Esophagus squamous epithelium (tissue), 4 donors: ENCODE measurements at regions not wholly inside any gene's neighbourhood (a gene's known extent, or its start where the extent isn't known, plus 50 kb on each side); places are given as distances from the start of the nearest gene placed in this dataset.

Source experiments
- POLR2A ChIP-seq, 4 donors: fragments of 450-650 bp; IDR thresholded peaks; one replicate each; pipeline ENCODE4 v1.6.1; 2017; ENCODE audit warnings: antibody characterized with exemption in 4 of 4, mild to moderate bottlenecking in 4 of 4, moderate library complexity in 3 of 4
- TF ChIP-seq, protein P1 (sequence below), 6 experiments: fragments of 450-650 bp in 4 of 6; fragments of 200-600 bp in 2 of 6; sonication (generic) in 2 of 6; IDR thresholded peaks; one replicate each; pipeline ENCODE4 v1.5.1; 2016 to 2019; ENCODE audit warnings: antibody characterized with exemption in 6 of 6, mild to moderate bottlenecking in 4 of 6, moderate library complexity in 4 of 6

DNA sequence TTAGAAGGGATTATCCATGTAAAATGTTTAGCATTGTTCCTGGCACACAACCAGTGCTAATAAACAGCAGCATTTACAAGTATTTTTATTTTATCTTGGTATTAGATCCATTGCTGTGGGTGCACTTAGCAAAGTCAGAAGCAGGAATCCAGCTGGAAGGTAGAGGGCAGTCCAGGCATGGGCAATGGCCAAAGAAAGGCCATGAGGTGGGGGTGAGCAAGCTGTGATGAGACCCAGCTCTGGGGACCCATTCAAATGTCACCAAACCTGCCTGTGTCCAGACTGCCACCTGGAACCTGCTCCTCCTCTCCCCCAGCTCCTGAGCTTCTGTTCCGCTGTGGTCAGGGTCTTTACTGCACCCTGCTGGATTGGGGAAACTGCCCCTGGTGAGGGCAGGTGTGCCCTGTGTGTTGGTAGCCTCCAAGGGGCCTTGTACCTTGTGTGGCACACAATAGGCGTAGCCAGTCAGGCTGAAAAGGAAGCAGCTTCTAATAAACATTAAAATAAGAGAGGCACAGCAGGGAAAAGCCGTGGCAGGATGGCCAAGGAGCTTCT, 118.0 kb upstream of the CRHR1 start:
- TF ChIP-seq, protein P1, sequence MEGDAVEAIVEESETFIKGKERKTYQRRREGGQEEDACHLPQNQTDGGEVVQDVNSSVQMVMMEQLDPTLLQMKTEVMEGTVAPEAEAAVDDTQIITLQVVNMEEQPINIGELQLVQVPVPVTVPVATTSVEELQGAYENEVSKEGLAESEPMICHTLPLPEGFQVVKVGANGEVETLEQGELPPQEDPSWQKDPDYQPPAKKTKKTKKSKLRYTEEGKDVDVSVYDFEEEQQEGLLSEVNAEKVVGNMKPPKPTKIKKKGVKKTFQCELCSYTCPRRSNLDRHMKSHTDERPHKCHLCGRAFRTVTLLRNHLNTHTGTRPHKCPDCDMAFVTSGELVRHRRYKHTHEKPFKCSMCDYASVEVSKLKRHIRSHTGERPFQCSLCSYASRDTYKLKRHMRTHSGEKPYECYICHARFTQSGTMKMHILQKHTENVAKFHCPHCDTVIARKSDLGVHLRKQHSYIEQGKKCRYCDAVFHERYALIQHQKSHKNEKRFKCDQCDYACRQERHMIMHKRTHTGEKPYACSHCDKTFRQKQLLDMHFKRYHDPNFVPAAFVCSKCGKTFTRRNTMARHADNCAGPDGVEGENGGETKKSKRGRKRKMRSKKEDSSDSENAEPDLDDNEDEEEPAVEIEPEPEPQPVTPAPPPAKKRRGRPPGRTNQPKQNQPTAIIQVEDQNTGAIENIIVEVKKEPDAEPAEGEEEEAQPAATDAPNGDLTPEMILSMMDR (IDR thresholded peaks at IDR 0.05): no peak
- TF ChIP-seq POLR2A (IDR thresholded peaks at IDR 0.05): no peak
